ENCODE measurements at regions not wholly inside any gene's neighbourhood (a gene's known extent, or its start where the extent isn't known, plus 50 kb on each side); places are given as distances from the start of the nearest gene placed in this dataset.

GRCh38 chr2:21916934-21917522, 793.3 kb downstream of the TDRD15 start:
- H3K4me3 ChIP-seq (ENCODE audit: extremely low read depth, insufficient read depth, low read length, poor library complexity, severe bottlenecking) = no peak overlapping the region
- H3K27ac ChIP-seq (ENCODE audit: low read depth, low read length, severe bottlenecking) = no peak overlapping the region
- H3K9me3 ChIP-seq (ENCODE audit: control insufficient read depth, low read length) = no peaks in the 10 kb centered on the region
- H3K4me1 ChIP-seq (ENCODE audit: control insufficient read depth, insufficient read depth, low read length, poor library complexity, severe bottlenecking) = no peaks in the 10 kb centered on the region
- 88 to 100% methylated on average over 2 to 4 of the region's 6 CpGs for WGBS, 2 experiments (ENCODE audit: insufficient coverage in 2 of 2)
- no peaks in the 10 kb centered on the region for H3K36me3 ChIP-seq (ENCODE audit: control insufficient read depth, insufficient read depth, low read length)

GRCh38 chr2:21920721-21921120, 797.0 kb downstream of the TDRD15 start:
- Histone ChIP-seq H3K36me3 (ENCODE audit: control insufficient read depth, insufficient read depth, low read length) (no peaks in the 10 kb centered on the region), H3K27ac (ENCODE audit: low read depth, low read length, severe bottlenecking) (no peak overlapping the region), H3K9me3 (ENCODE audit: control insufficient read depth, low read length) (peaks cover 3% of the 10 kb centered on the region), H3K4me1 (ENCODE audit: control insufficient read depth, insufficient read depth, low read length, poor library complexity, severe bottlenecking) (no peaks in the 10 kb centered on the region), H3K4me3 (ENCODE audit: extremely low read depth, insufficient read depth, low read length, poor library complexity, severe bottlenecking) (no peak overlapping the region)
- WGBS, 2 experiments (ENCODE audit: insufficient coverage in 2 of 2) = no CpG with 5 or more reads among the region's 4 CpGs

DNA sequence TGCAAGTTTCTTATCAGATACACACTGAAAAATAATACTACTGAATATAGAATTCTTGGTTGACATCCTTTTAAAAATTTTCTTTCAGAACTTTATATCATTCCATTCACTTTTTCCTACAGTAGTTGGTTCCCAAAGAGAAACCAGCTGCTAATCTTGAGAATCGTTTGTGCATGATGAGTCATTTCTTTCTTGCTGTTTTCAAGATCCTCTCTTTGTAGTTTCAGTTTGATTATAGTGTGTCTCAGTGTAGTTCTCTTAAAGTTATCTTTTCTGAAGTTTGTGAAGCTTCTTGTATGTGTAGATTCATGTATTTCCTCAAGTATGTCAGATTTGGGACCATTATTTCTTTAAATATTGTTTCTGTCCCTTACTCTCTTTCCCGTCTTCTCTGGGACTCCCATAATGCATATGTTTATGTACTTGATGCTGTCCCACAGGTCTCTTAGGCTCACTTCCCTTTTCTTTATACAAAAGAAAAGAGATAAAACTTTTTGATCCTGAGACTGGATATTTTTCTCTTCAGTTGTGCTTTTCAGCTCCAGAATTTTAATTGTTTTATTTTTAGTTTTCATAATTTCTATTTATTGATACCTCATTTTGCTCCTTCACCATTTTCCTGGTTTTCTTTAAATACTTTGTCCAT, 801.0 kb downstream of the TDRD15 start:
- Histone ChIP-seq H3K9me3 (ENCODE audit: control insufficient read depth, low read length) (peaks cover 3% of the 10 kb centered on the region), H3K27ac (ENCODE audit: low read depth, low read length, severe bottlenecking) (no peak overlapping the region), H3K36me3 (ENCODE audit: control insufficient read depth, insufficient read depth, low read length) (no peaks in the 10 kb centered on the region), H3K4me3 (ENCODE audit: extremely low read depth, insufficient read depth, low read length, poor library complexity, severe bottlenecking) (no peak overlapping the region), H3K4me1 (ENCODE audit: control insufficient read depth, insufficient read depth, low read length, poor library complexity, severe bottlenecking) (no peaks in the 10 kb centered on the region)
- 57% methylated on average over 1 of the region's 2 CpGs; no CpG with 5 or more reads in 1 of the 2 experiments for WGBS, 2 experiments (ENCODE audit: insufficient coverage in 2 of 2)

- Histone ChIP-seq H3K4me1 (ENCODE audit: control insufficient read depth, insufficient read depth, low read length, poor library complexity, severe bottlenecking) (no peaks in the 10 kb centered on the region), H3K36me3 (ENCODE audit: control insufficient read depth, insufficient read depth, low read length) (no peaks in the 10 kb centered on the region), H3K27ac (ENCODE audit: low read depth, low read length, severe bottlenecking) (no peak overlapping the region), H3K9me3 (ENCODE audit: control insufficient read depth, low read length) (peaks cover 3% of the 10 kb centered on the region), H3K4me3 (ENCODE audit: extremely low read depth, insufficient read depth, low read length, poor library complexity, severe bottlenecking) (no peak overlapping the region)
- whole genome bisulfite sequencing, 2 experiments (ENCODE audit: insufficient coverage in 2 of 2) = no CpG with 5 or more reads among the region's 2 CpGs
Measured at GRCh38 chr2:21928292-21928691, 804.5 kb downstream of the TDRD15 start.

- Histone ChIP-seq H3K4me3 (ENCODE audit: extremely low read depth, insufficient read depth, low read length, poor library complexity, severe bottlenecking) (no peak overlapping the region), H3K27ac (ENCODE audit: low read depth, low read length, severe bottlenecking) (no peak overlapping the region), H3K36me3 (ENCODE audit: control insufficient read depth, insufficient read depth, low read length) (no peaks in the 10 kb centered on the region), H3K4me1 (ENCODE audit: control insufficient read depth, insufficient read depth, low read length, poor library complexity, severe bottlenecking) (no peaks in the 10 kb centered on the region), H3K9me3 (ENCODE audit: control insufficient read depth, low read length) (peaks cover 3% of the 10 kb centered on the region)
- WGBS, 2 experiments (ENCODE audit: insufficient coverage in 2 of 2) = 83 to 90% methylated on average over 1 of the region's 2 CpGs
Measured at GRCh38 chr2:21930226-21930625, 806.5 kb downstream of the TDRD15 start.

GRCh38 chr2:21939967-21940366, 816.2 kb downstream of the TDRD15 start:
- Histone ChIP-seq H3K4me3 (ENCODE audit: extremely low read depth, insufficient read depth, low read length, poor library complexity, severe bottlenecking) (no peak overlapping the region), H3K9me3 (ENCODE audit: control insufficient read depth, low read length) (no peaks in the 10 kb centered on the region), H3K36me3 (ENCODE audit: control insufficient read depth, insufficient read depth, low read length) (no peaks in the 10 kb centered on the region), H3K27ac (ENCODE audit: low read depth, low read length, severe bottlenecking) (no peak overlapping the region), H3K4me1 (ENCODE audit: control insufficient read depth, insufficient read depth, low read length, poor library complexity, severe bottlenecking) (no peaks in the 10 kb centered on the region)
- no CpG with 5 or more reads among the region's 2 CpGs for WGBS, 2 experiments (ENCODE audit: insufficient coverage in 2 of 2)

GRCh38 chr2:21944536-21944935, 820.8 kb downstream of the TDRD15 start:
- Histone ChIP-seq H3K36me3 (ENCODE audit: control insufficient read depth, insufficient read depth, low read length) (no peaks in the 10 kb centered on the region), H3K27ac (ENCODE audit: low read depth, low read length, severe bottlenecking) (no peak overlapping the region), H3K9me3 (ENCODE audit: control insufficient read depth, low read length) (no peaks in the 10 kb centered on the region), H3K4me3 (ENCODE audit: extremely low read depth, insufficient read depth, low read length, poor library complexity, severe bottlenecking) (no peak overlapping the region), H3K4me1 (ENCODE audit: control insufficient read depth, insufficient read depth, low read length, poor library complexity, severe bottlenecking) (no peaks in the 10 kb centered on the region)
- WGBS, 2 experiments (ENCODE audit: insufficient coverage in 2 of 2) = 95 to 100% methylated on average over 3 of the region's 3 CpGs

DNA sequence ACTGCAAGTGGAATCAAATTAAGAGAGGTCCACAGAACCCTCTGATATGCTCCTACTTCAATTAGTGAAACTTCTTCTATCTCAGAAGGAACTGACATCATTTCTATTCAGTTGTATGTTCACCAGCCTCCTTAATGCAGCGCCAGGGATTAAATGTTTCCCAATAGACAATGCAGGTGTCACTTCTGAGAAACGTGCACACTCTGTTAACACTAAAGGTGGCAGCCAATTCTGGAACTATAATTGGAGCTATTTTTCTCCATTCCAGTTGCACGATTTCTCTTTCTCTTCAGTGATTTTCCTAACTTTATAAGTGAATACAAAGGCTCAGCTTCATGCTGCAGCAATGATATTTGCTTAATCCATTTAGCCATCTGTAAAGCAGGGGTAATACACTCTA, 821.9 kb downstream of the TDRD15 start:
- H3K36me3 ChIP-seq (ENCODE audit: control insufficient read depth, insufficient read depth, low read length) = no peaks in the 10 kb centered on the region
- no peaks in the 10 kb centered on the region for H3K4me1 ChIP-seq (ENCODE audit: control insufficient read depth, insufficient read depth, low read length, poor library complexity, severe bottlenecking)
- no peaks in the 10 kb centered on the region for H3K9me3 ChIP-seq (ENCODE audit: control insufficient read depth, low read length)
- 86 to 100% methylated on average over 2 to 3 of the region's 3 CpGs for WGBS, 2 experiments (ENCODE audit: insufficient coverage in 2 of 2)
- H3K4me3 ChIP-seq (ENCODE audit: extremely low read depth, insufficient read depth, low read length, poor library complexity, severe bottlenecking) = no peak overlapping the region
- H3K27ac ChIP-seq (ENCODE audit: low read depth, low read length, severe bottlenecking) = no peak overlapping the region

DNA sequence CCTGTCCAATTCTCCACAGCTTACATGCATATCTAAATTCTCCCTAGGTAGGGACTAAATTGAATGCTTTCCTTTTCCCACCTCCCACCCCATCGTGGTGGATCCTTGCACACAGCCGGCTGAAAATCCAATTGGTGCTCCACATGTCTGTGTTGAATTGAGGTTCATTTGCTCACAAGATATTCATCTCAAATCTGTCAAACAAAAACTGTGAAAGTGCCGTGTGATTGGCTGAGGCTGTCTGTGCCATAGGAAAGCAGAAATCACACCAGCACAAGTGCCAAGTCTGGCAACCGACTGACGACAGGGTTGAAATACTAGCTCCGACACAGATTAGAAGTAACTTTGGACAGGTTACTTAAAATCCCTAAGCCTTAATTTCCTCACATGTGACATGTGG, 823.3 kb downstream of the TDRD15 start:
- no peaks in the 10 kb centered on the region for H3K9me3 ChIP-seq (ENCODE audit: control insufficient read depth, low read length)
- H3K27ac ChIP-seq (ENCODE audit: low read depth, low read length, severe bottlenecking) = no peak overlapping the region
- no peak overlapping the region for H3K4me3 ChIP-seq (ENCODE audit: extremely low read depth, insufficient read depth, low read length, poor library complexity, severe bottlenecking)
- H3K4me1 ChIP-seq (ENCODE audit: control insufficient read depth, insufficient read depth, low read length, poor library complexity, severe bottlenecking) = no peaks in the 10 kb centered on the region
- H3K36me3 ChIP-seq (ENCODE audit: control insufficient read depth, insufficient read depth, low read length) = no peaks in the 10 kb centered on the region
- WGBS, 2 experiments (ENCODE audit: insufficient coverage in 2 of 2) = 87% methylated on average over 6 of the region's 6 CpGs; no CpG with 5 or more reads in 1 of the 2 experiments

DNA sequence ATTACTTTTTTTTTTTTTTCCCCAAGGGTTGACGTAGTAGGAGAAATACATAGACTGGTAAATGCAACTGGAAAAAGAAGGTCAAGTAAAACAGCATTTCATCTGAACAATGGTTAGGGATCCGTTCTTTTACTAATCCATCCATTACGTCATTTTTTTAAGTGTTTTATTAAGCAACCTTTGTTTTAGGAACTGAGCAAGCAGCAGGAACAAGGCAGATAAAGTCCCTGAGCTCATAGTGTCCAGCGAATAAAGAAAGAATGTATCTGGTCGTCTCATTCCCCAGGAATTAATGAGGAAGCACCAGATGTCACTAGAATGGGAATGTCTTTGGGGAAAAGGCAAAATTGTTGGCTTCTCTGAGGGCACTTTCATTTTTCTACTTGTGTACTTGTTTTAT, 842.4 kb downstream of the TDRD15 start:
- no peaks in the 10 kb centered on the region for H3K4me1 ChIP-seq (ENCODE audit: control insufficient read depth, insufficient read depth, low read length, poor library complexity, severe bottlenecking)
- no peaks in the 10 kb centered on the region for H3K36me3 ChIP-seq (ENCODE audit: control insufficient read depth, insufficient read depth, low read length)
- H3K27ac ChIP-seq (ENCODE audit: low read depth, low read length, severe bottlenecking) = no peak overlapping the region
- 68 to 100% methylated on average over 2 of the region's 5 CpGs for WGBS, 2 experiments (ENCODE audit: insufficient coverage in 2 of 2)
- H3K4me3 ChIP-seq (ENCODE audit: extremely low read depth, insufficient read depth, low read length, poor library complexity, severe bottlenecking) = no peak overlapping the region
- no peaks in the 10 kb centered on the region for H3K9me3 ChIP-seq (ENCODE audit: control insufficient read depth, low read length)

DNA sequence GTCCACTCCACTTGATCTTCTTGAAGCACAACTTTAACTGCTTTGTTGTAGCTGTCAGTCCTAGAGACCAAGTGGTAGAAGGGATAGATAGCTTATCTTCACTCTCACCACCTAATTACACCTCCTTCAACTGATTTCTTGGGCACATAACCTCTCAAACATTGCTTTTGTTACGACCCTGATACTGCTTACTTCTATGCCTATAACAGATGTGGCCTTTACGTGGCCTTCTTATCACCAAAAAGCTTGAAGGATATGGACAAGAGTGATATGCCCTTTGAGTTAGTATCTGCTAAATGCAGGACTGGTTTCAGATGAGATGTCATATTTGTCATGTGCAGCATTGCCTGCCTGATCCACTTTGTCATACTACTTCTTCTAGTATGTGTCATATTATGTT, 847.2 kb downstream of the TDRD15 start:
- Histone ChIP-seq H3K4me3 (ENCODE audit: extremely low read depth, insufficient read depth, low read length, poor library complexity, severe bottlenecking) (no peak overlapping the region), H3K9me3 (ENCODE audit: control insufficient read depth, low read length) (no peaks in the 10 kb centered on the region), H3K4me1 (ENCODE audit: control insufficient read depth, insufficient read depth, low read length, poor library complexity, severe bottlenecking) (no peaks in the 10 kb centered on the region), H3K36me3 (ENCODE audit: control insufficient read depth, insufficient read depth, low read length) (no peaks in the 10 kb centered on the region), H3K27ac (ENCODE audit: low read depth, low read length, severe bottlenecking) (no peak overlapping the region)
- WGBS, 2 experiments (ENCODE audit: insufficient coverage in 2 of 2) = 100% methylated on average over 1 of the region's 2 CpGs; no CpG with 5 or more reads in 1 of the 2 experiments
